ENCODE measurements at regions not wholly inside any gene's neighbourhood (a gene's known extent, or its start where the extent isn't known, plus 50 kb on each side); places are given as distances from the start of the nearest gene placed in this dataset.
"Not testable (repeated sequence)": the region's sequence is repeated elsewhere in the genome, so short reads cannot be mapped to it uniquely, and the experiment has no call there.

DNA sequence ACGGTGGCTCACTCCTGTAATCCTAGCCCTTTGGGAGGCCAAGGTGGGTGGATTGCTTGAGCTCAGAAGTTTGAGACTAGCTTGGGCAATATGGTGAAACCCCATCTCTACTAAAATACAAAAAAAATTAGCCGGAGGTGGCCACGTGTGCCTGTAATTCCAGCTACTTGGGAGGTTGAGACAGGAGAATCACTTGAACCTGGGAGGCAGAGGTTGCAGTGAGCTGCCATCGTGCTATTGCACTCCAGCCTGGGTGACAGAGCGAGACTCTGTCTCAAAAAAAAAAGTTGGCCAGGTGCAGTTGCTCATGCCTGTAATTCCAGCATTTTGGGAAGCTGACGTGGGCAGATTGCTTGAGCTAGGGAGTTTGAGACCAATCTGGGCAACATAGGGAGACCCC is 79.2 kb upstream of the CLINT1 start:
- TF ChIP-seq, protein P1, sequence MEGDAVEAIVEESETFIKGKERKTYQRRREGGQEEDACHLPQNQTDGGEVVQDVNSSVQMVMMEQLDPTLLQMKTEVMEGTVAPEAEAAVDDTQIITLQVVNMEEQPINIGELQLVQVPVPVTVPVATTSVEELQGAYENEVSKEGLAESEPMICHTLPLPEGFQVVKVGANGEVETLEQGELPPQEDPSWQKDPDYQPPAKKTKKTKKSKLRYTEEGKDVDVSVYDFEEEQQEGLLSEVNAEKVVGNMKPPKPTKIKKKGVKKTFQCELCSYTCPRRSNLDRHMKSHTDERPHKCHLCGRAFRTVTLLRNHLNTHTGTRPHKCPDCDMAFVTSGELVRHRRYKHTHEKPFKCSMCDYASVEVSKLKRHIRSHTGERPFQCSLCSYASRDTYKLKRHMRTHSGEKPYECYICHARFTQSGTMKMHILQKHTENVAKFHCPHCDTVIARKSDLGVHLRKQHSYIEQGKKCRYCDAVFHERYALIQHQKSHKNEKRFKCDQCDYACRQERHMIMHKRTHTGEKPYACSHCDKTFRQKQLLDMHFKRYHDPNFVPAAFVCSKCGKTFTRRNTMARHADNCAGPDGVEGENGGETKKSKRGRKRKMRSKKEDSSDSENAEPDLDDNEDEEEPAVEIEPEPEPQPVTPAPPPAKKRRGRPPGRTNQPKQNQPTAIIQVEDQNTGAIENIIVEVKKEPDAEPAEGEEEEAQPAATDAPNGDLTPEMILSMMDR (IDR thresholded peaks at IDR 0.05): not testable (repeated sequence)
- not testable (repeated sequence) for TF ChIP-seq POLR2A (IDR thresholded peaks at IDR 0.05)
